Neural cell (in vitro differentiated cells): ENCODE measurements at regions not wholly inside any gene's neighbourhood (a gene's known extent, or its start where the extent isn't known, plus 50 kb on each side); places are given as distances from the start of the nearest gene placed in this dataset.
"Not testable (repeated sequence)": the region's sequence is repeated elsewhere in the genome, so short reads cannot be mapped to it uniquely, and the experiment has no call there.

Source experiments
- CTCF ChIP-seq: fragments of 450-650 bp; IDR thresholded peaks from 2 replicates; pipeline ENCODE4 v1.5.1; 2014; ENCODE audit warnings: antibody characterized with exemption, mild to moderate bottlenecking, moderate library complexity; ENCODE audit not compliant: poor library complexity, severe bottlenecking
- EZH2 ChIP-seq: fragments of 200-600, 300-800 bp; shearing (Covaris generic), sonication (generic); IDR thresholded peaks from 2 replicates; pipeline ENCODE4 v1.6.1; 2014; ENCODE audit warnings: antibody characterized with exemption, low read length, borderline replicate concordance, mild to moderate bottlenecking; ENCODE audit not compliant: insufficient read depth, poor library complexity, severe bottlenecking
- RAD21 ChIP-seq: fragments of 450-650 bp; conservative IDR thresholded peaks from 2 replicates; pipeline ENCODE4 v1.6.1; 2014; ENCODE audit warnings: antibody characterized with exemption, mild to moderate bottlenecking, moderate library complexity
- TAF1 ChIP-seq: IDR thresholded peaks from 2 replicates; pipeline ENCODE4 v1.6.1; 2012; ENCODE audit warnings: low read depth

- TF ChIP-seq CTCF, TAF1, RAD21, EZH2: not testable (repeated sequence)
These were observed 178.5 kb downstream of the SPATA31A1 start for GRCh38 chr9:39533763-39534548.
